Liver (tissue), 8 donors: ENCODE measurements at regions not wholly inside any gene's neighbourhood (a gene's known extent, or its start where the extent isn't known, plus 50 kb on each side); places are given as distances from the start of the nearest gene placed in this dataset.

Source experiments
- DNase-seq: peaks from one replicate; pipeline ENCODE4 v3.0.0-alpha.2; 2017; ENCODE audit warnings: low spot score
- H3K27ac ChIP-seq, 2 donors: one replicate each; pipeline ENCODE4 v1.7.0; 2013; ENCODE audit warnings: inconsistent platforms in 2 of 2, low read length in 2 of 2, control low read depth in 1 of 2, low read depth in 1 of 2, mild to moderate bottlenecking in 1 of 2
- H3K27me3 ChIP-seq, 4 donors: one replicate each; pipeline versions ENCODE4 v1.6.1 to v1.7.0; 2013; ENCODE audit warnings: low read length in 3 of 4, inconsistent platforms in 1 of 4, mild to moderate bottlenecking in 1 of 4, moderate library complexity in 1 of 4; ENCODE audit not compliant: control insufficient read depth in 4 of 4, insufficient read depth in 4 of 4
- H3K36me3 ChIP-seq, 4 donors: one replicate each; pipeline versions ENCODE4 v1.6.1 to v1.7.0; 2013; ENCODE audit warnings: low read length in 3 of 4, mild to moderate bottlenecking in 3 of 4, low read depth in 1 of 4, moderate library complexity in 1 of 4; ENCODE audit not compliant: control insufficient read depth in 4 of 4, insufficient read depth in 3 of 4
- H3K4me1 ChIP-seq, 4 donors: one replicate each; pipeline versions ENCODE4 v1.6.1 to v1.7.0; 2013; ENCODE audit warnings: low read length in 3 of 4, mild to moderate bottlenecking in 3 of 4, moderate library complexity in 1 of 4; ENCODE audit not compliant: control insufficient read depth in 4 of 4, insufficient read depth in 4 of 4
- H3K4me3 ChIP-seq, 3 donors: one replicate each; pipeline versions ENCODE4 v1.6.1 to v1.7.0; 2013; ENCODE audit warnings: low read length in 3 of 3, control low read depth in 1 of 3, low read depth in 1 of 3, mild to moderate bottlenecking in 1 of 3
- H3K9ac ChIP-seq, 2 donors: one replicate each; pipeline ENCODE4 v1.7.0; 2013; ENCODE audit warnings: low read length in 2 of 2, mild to moderate bottlenecking in 2 of 2, moderate library complexity in 2 of 2, control low read depth in 1 of 2, low read depth in 1 of 2
- H3K9me3 ChIP-seq, 4 donors: one replicate each; pipeline versions ENCODE4 v1.6.1 to v1.7.0; 2013; ENCODE audit warnings: low read length in 3 of 4; ENCODE audit not compliant: control insufficient read depth in 4 of 4
- EGR1 ChIP-seq, 2 donors: IDR thresholded peaks; 2 replicates each; pipeline ENCODE4 v1.6.1; 2016 to 2018; ENCODE audit warnings: antibody characterized with exemption in 2 of 2, low read depth in 2 of 2
- FOXA1 ChIP-seq: IDR thresholded peaks from 2 replicates; pipeline ENCODE4 v1.6.1; 2016; ENCODE audit warnings: antibody characterized with exemption
- FOXA2 ChIP-seq: IDR thresholded peaks from 2 replicates; pipeline ENCODE4 v1.6.1; 2016; ENCODE audit warnings: antibody characterized with exemption
- GABPA ChIP-seq, 2 donors: IDR thresholded peaks in 1 of 2; conservative IDR thresholded peaks in 1 of 2; 2 replicates each; pipeline ENCODE4 v1.6.1; 2016; ENCODE audit warnings: antibody characterized with exemption in 2 of 2, mild to moderate bottlenecking in 1 of 2, moderate library complexity in 1 of 2
- HNF4A ChIP-seq, 2 donors: conservative IDR thresholded peaks; 2 replicates each; pipeline ENCODE4 v1.6.1; 2016; ENCODE audit warnings: antibody characterized with exemption in 2 of 2, mild to moderate bottlenecking in 2 of 2
- JUND ChIP-seq, 2 donors: IDR thresholded peaks; 2 replicates each; pipeline ENCODE4 v1.6.1; 2016; ENCODE audit warnings: antibody characterized with exemption in 2 of 2
- NR2F2 ChIP-seq: IDR thresholded peaks from 2 replicates; pipeline ENCODE4 v1.6.1; 2016; ENCODE audit warnings: antibody characterized with exemption
- RAD21 ChIP-seq, 2 donors: IDR thresholded peaks; 2 replicates each; pipeline ENCODE4 v1.6.1; 2016; ENCODE audit warnings: antibody characterized with exemption in 2 of 2, mild to moderate bottlenecking in 2 of 2
- RXRA ChIP-seq, 2 donors: IDR thresholded peaks; 2 replicates each; pipeline ENCODE4 v1.6.1; 2017 to 2018; ENCODE audit warnings: antibody characterized with exemption in 2 of 2, mild to moderate bottlenecking in 1 of 2
- TAF1 ChIP-seq: conservative IDR thresholded peaks from 2 replicates; pipeline ENCODE4 v1.6.1; 2016; ENCODE audit warnings: antibody characterized with exemption, mild to moderate bottlenecking
- YY1 ChIP-seq: IDR thresholded peaks from 2 replicates; pipeline ENCODE4 v1.6.1; 2016; ENCODE audit warnings: antibody characterized with exemption, mild to moderate bottlenecking
- WGBS: extraction: QIAGEN DNeasy Blood & Tissue Kit; methylation state at CpG from one replicate; pipeline ENCODE4 v1.1.7; 2013; 5-methylcytosine and 5-hydroxymethylcytosine counted together
- TF ChIP-seq, protein P1 (sequence below): IDR thresholded peaks from 2 replicates; pipeline ENCODE4 v1.6.1; 2016; ENCODE audit warnings: antibody characterized with exemption
- TF ChIP-seq, protein P2 (sequence below): fragments of 150-350 bp; IDR thresholded peaks from 2 replicates; pipeline ENCODE4 v1.5.1; 2017; ENCODE audit warnings: improper control_type of control experiment, low read depth, low read length; ENCODE audit not compliant: missing input control
- TF ChIP-seq, protein P3 (sequence below): IDR thresholded peaks from 2 replicates; pipeline ENCODE4 v1.6.1; 2016; ENCODE audit warnings: antibody characterized with exemption
- TF ChIP-seq, protein P4 (sequence below): IDR thresholded peaks from 2 replicates; pipeline ENCODE4 v1.6.1; 2016; ENCODE audit warnings: antibody characterized with exemption, mild to moderate bottlenecking
- TF ChIP-seq, protein P5 (sequence below): IDR thresholded peaks from 2 replicates; pipeline ENCODE4 v1.6.1; 2016; ENCODE audit warnings: antibody characterized with exemption
- donor health status: healthy.
- donor health status: healthy.
- donor health status: healthy.
- donor health status: healthy.
- donor health status: healthy.

DNA sequence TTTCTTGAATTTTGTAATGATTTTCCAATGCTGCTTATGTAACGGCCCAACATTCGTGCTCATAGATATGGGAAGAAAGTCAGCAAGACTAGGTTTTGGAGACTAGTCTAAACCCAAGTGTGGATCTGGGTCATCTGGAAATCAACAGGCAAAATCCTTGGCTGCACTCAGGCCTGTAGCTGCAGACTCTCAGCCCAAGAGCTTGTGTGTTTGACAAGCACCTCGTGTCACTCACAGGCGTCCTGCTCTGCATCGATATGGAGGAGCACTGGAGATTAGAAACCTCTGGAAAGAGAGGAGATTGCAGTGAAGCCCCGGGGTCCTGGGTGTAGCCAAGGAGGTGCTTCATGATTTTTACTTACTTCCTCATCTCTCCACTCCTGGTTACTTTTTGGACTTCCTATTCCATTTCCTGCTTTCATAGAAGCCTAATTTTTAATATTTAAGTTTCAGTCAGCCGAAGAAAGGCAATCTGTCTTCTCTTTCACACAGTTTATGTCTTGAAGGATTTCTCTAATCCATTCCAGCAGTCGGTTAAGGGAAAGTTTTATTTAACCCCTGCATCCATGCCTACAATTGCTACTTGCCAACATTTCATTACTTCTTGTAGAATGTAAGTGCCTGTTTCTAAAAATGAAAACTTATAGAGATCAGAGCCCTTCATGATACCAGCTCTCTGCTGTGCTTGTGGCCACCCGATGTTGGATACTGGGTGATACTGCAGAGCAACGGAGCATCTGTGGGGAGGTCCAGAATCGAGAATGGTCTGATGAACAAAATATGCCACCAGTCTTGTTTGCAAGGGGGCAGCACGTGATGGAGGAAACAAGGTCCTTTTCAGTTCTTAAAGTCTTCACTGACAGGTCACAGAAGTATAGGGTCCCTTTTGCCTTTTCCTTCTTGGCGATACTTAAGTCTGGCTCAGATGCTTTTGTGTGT, 296.3 kb downstream of the QKI start:
- Histone ChIP-seq H3K4me3 (no peak overlapping the region), H3K9ac (no peak overlapping the region), H3K36me3 (no peaks in the 10 kb centered on the region), H3K9me3 (no peaks in the 10 kb centered on the region), H3K27me3 (no peaks in the 10 kb centered on the region), H3K27ac (no peak overlapping the region), H3K4me1 (peaks cover 0 to 3% (median 1%) of the 10 kb centered on the region in 4 donors)
- TF ChIP-seq, protein P1, sequence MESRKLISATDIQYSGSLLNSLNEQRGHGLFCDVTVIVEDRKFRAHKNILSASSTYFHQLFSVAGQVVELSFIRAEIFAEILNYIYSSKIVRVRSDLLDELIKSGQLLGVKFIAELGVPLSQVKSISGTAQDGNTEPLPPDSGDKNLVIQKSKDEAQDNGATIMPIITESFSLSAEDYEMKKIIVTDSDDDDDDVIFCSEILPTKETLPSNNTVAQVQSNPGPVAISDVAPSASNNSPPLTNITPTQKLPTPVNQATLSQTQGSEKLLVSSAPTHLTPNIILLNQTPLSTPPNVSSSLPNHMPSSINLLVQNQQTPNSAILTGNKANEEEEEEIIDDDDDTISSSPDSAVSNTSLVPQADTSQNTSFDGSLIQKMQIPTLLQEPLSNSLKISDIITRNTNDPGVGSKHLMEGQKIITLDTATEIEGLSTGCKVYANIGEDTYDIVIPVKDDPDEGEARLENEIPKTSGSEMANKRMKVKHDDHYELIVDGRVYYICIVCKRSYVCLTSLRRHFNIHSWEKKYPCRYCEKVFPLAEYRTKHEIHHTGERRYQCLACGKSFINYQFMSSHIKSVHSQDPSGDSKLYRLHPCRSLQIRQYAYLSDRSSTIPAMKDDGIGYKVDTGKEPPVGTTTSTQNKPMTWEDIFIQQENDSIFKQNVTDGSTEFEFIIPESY = no peak
- TF ChIP-seq RXRA (IDR thresholded peaks at IDR 0.05) = no peak
- TF ChIP-seq, protein P2, sequence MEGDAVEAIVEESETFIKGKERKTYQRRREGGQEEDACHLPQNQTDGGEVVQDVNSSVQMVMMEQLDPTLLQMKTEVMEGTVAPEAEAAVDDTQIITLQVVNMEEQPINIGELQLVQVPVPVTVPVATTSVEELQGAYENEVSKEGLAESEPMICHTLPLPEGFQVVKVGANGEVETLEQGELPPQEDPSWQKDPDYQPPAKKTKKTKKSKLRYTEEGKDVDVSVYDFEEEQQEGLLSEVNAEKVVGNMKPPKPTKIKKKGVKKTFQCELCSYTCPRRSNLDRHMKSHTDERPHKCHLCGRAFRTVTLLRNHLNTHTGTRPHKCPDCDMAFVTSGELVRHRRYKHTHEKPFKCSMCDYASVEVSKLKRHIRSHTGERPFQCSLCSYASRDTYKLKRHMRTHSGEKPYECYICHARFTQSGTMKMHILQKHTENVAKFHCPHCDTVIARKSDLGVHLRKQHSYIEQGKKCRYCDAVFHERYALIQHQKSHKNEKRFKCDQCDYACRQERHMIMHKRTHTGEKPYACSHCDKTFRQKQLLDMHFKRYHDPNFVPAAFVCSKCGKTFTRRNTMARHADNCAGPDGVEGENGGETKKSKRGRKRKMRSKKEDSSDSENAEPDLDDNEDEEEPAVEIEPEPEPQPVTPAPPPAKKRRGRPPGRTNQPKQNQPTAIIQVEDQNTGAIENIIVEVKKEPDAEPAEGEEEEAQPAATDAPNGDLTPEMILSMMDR = no peak
- TF ChIP-seq GABPA (IDR thresholded peaks at IDR 0.05 in 1 of 2, conservative IDR thresholded peaks at IDR 0.05 in 1 of 2) = no peak
- no peak for TF ChIP-seq HNF4A (conservative IDR thresholded peaks at IDR 0.05)
- TF ChIP-seq RAD21 (IDR thresholded peaks at IDR 0.05) = no peak
- no peak for TF ChIP-seq YY1
- TF ChIP-seq, protein P3, sequence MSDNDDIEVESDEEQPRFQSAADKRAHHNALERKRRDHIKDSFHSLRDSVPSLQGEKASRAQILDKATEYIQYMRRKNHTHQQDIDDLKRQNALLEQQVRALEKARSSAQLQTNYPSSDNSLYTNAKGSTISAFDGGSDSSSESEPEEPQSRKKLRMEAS = no peak
- TF ChIP-seq EGR1 (IDR thresholded peaks at IDR 0.05; ENCODE audit: low read depth in 2 of 2) = no peak
- no peak for TF ChIP-seq FOXA1
- no peak for TF ChIP-seq TAF1
- TF ChIP-seq, protein P4, sequence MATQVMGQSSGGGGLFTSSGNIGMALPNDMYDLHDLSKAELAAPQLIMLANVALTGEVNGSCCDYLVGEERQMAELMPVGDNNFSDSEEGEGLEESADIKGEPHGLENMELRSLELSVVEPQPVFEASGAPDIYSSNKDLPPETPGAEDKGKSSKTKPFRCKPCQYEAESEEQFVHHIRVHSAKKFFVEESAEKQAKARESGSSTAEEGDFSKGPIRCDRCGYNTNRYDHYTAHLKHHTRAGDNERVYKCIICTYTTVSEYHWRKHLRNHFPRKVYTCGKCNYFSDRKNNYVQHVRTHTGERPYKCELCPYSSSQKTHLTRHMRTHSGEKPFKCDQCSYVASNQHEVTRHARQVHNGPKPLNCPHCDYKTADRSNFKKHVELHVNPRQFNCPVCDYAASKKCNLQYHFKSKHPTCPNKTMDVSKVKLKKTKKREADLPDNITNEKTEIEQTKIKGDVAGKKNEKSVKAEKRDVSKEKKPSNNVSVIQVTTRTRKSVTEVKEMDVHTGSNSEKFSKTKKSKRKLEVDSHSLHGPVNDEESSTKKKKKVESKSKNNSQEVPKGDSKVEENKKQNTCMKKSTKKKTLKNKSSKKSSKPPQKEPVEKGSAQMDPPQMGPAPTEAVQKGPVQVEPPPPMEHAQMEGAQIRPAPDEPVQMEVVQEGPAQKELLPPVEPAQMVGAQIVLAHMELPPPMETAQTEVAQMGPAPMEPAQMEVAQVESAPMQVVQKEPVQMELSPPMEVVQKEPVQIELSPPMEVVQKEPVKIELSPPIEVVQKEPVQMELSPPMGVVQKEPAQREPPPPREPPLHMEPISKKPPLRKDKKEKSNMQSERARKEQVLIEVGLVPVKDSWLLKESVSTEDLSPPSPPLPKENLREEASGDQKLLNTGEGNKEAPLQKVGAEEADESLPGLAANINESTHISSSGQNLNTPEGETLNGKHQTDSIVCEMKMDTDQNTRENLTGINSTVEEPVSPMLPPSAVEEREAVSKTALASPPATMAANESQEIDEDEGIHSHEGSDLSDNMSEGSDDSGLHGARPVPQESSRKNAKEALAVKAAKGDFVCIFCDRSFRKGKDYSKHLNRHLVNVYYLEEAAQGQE = no peak
- TF ChIP-seq FOXA2 = no peak
- TF ChIP-seq NR2F2 = no peak
- TF ChIP-seq JUND (IDR thresholded peaks at IDR 0.05) = no peak
- TF ChIP-seq, protein P5, sequence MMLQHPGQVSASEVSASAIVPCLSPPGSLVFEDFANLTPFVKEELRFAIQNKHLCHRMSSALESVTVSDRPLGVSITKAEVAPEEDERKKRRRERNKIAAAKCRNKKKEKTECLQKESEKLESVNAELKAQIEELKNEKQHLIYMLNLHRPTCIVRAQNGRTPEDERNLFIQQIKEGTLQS = no peak
- WGBS = 73% methylated on average over 13 of the region's 13 CpGs
- no peak for DNase-seq
